H9 (cell line): ENCODE measurements at regions not wholly inside any gene's neighbourhood (a gene's known extent, or its start where the extent isn't known, plus 50 kb on each side); places are given as distances from the start of the nearest gene placed in this dataset.

ENCODE experiments used
- DNase-seq: peaks from one replicate; pipeline ENCODE4 v3.0.0-alpha.2; 2017
- H2AFZ ChIP-seq: one replicate; pipeline ENCODE4 v1.6.1; 2013; ENCODE audit warnings: mild to moderate bottlenecking, low read length, control low read depth, moderate library complexity
- H2AK5ac ChIP-seq: 2 replicates; pipeline ENCODE4 v1.6.1; 2013; ENCODE audit warnings: low read length, control low read depth, mixed read lengths; ENCODE audit not compliant: insufficient read length
- H2BK120ac ChIP-seq: one replicate; pipeline ENCODE4 v1.6.1; 2013; ENCODE audit warnings: low read depth, mild to moderate bottlenecking, low read length, control low read depth, inconsistent platforms; ENCODE audit not compliant: poor library complexity, severe bottlenecking
- H2BK12ac ChIP-seq: 2 replicates; pipeline ENCODE4 v1.6.1; 2013; ENCODE audit warnings: low read length, control low read depth, mixed read lengths, low read depth; ENCODE audit not compliant: insufficient read length
- H2BK15ac ChIP-seq: 2 replicates; pipeline ENCODE4 v1.6.1; 2013; ENCODE audit warnings: low read depth, low read length, control low read depth
- H2BK20ac ChIP-seq: one replicate; pipeline ENCODE4 v1.6.1; 2013; ENCODE audit warnings: low read depth, mild to moderate bottlenecking, low read length, control low read depth, inconsistent platforms; ENCODE audit not compliant: poor library complexity, severe bottlenecking
- H2BK5ac ChIP-seq: 2 replicates; pipeline ENCODE4 v1.6.1; 2013; ENCODE audit warnings: low read length, control low read depth, mixed read lengths; ENCODE audit not compliant: insufficient read length
- H3K14ac ChIP-seq: 2 replicates; pipeline ENCODE4 v1.6.1; 2013; ENCODE audit warnings: low read length, control low read depth; ENCODE audit not compliant: insufficient read depth
- H3K18ac ChIP-seq: 2 replicates; pipeline ENCODE4 v1.6.1; 2013; ENCODE audit warnings: low read depth, mild to moderate bottlenecking, mixed read lengths, low read length, control low read depth; ENCODE audit not compliant: insufficient read length
- H3K23ac ChIP-seq: 2 replicates; pipeline ENCODE4 v1.6.1; 2013; ENCODE audit warnings: low read length, control low read depth, mixed read lengths, low read depth; ENCODE audit not compliant: insufficient read length
- H3K23me2 ChIP-seq: 2 replicates; pipeline ENCODE4 v1.6.1; 2013; ENCODE audit warnings: low read depth, mild to moderate bottlenecking, mixed read lengths, low read length, control low read depth; ENCODE audit not compliant: insufficient read length, poor library complexity, severe bottlenecking
- H3K27ac ChIP-seq: 2 replicates; pipeline ENCODE4 v1.5.1; 2013; ENCODE audit warnings: low read length, control low read depth, mixed read lengths, low read depth; ENCODE audit not compliant: insufficient read length
- H3K27me3 ChIP-seq: 2 replicates; pipeline ENCODE4 v1.6.1; 2013; ENCODE audit warnings: low read length, control low read depth, inconsistent platforms; ENCODE audit not compliant: insufficient read depth
- H3K4ac ChIP-seq: 2 replicates; pipeline ENCODE4 v1.6.1; 2013; ENCODE audit warnings: low read depth, mild to moderate bottlenecking, control low read depth, inconsistent platforms, low read length, moderate library complexity
- H3K4me1 ChIP-seq: 2 replicates; pipeline ENCODE4 v1.6.1; 2013; ENCODE audit warnings: low read length, control low read depth, inconsistent platforms; ENCODE audit not compliant: insufficient read depth
- H3K4me2 ChIP-seq: 2 replicates; pipeline ENCODE4 v1.6.1; 2013; ENCODE audit warnings: low read length, control low read depth, mixed read lengths; ENCODE audit not compliant: insufficient read length, insufficient read depth
- H3K56ac ChIP-seq: 2 replicates; pipeline ENCODE4 v1.6.1; 2013; ENCODE audit warnings: low read depth, mild to moderate bottlenecking, mixed read lengths, low read length, control low read depth; ENCODE audit not compliant: insufficient read length
- H3K79me1 ChIP-seq: 2 replicates; pipeline ENCODE4 v1.6.1; 2013; ENCODE audit warnings: low read depth, mild to moderate bottlenecking, moderate library complexity, low read length, control low read depth, inconsistent platforms; ENCODE audit not compliant: insufficient read depth, poor library complexity, severe bottlenecking
- H3K79me2 ChIP-seq: 2 replicates; pipeline ENCODE4 v1.6.1; 2013; ENCODE audit warnings: low read length, control low read depth, inconsistent platforms; ENCODE audit not compliant: insufficient read depth
- H3K9ac ChIP-seq: 2 replicates; pipeline ENCODE4 v1.6.1; 2013; ENCODE audit warnings: low read length, control low read depth, mixed read lengths; ENCODE audit not compliant: insufficient read length; ENCODE audit errors: extremely low read depth
- H3K9me3 ChIP-seq: one replicate; pipeline ENCODE4 v1.6.1; 2013; ENCODE audit warnings: low read depth, low read length, inconsistent platforms; ENCODE audit not compliant: control insufficient read depth
- H3T11ph ChIP-seq: one replicate; pipeline ENCODE4 v1.6.1; 2013; ENCODE audit warnings: mild to moderate bottlenecking, low read length, control low read depth, inconsistent platforms
- H4K20me1 ChIP-seq: one replicate; pipeline ENCODE4 v1.6.1; 2013; ENCODE audit not compliant: control insufficient read depth, insufficient read length, insufficient read depth
- H4K5ac ChIP-seq: 2 replicates; pipeline ENCODE4 v1.6.1; 2013; ENCODE audit warnings: low read depth, mild to moderate bottlenecking, mixed read lengths, low read length, control low read depth; ENCODE audit not compliant: insufficient read length
- H4K8ac ChIP-seq: replicated peaks from 2 replicates; pipeline ENCODE4 v1.6.1; 2013; ENCODE audit warnings: low read length, control low read depth, mixed read lengths, low read depth; ENCODE audit not compliant: insufficient read length
- H4K91ac ChIP-seq: 2 replicates; pipeline ENCODE4 v1.6.1; 2013; ENCODE audit warnings: low read depth, mild to moderate bottlenecking, moderate library complexity, mixed read lengths, low read length, control low read depth; ENCODE audit not compliant: insufficient read length
- H3K27ac Mint-ChIP-seq, 3 experiments: 2 replicates in 2 of 3; 3 replicates in 1 of 3; pipeline ENCODE4 v1.8.0; 2020 to 2021; ENCODE audit warnings: mixed read lengths in 3 of 3, mild to moderate bottlenecking in 1 of 3, moderate library complexity in 1 of 3
- H3K27me3 Mint-ChIP-seq: 2 replicates; pipeline ENCODE4 v1.8.0; 2021; ENCODE audit warnings: low read depth, mild to moderate bottlenecking, moderate library complexity, mixed read lengths
- H3K36me3 Mint-ChIP-seq, 3 experiments: 2 replicates in 2 of 3; 3 replicates in 1 of 3; pipeline ENCODE4 v1.8.0; 2020 to 2021; ENCODE audit warnings: low read depth in 3 of 3, mixed read lengths in 3 of 3; ENCODE audit not compliant: insufficient read depth in 1 of 3
- H3K4me1 Mint-ChIP-seq, 2 experiments: 2 replicates each; pipeline ENCODE4 v1.8.0; 2020; ENCODE audit warnings: mixed read lengths in 2 of 2
- H3K4me3 Mint-ChIP-seq, 2 experiments: 2 replicates in 1 of 2; 3 replicates in 1 of 2; pipeline ENCODE4 v1.8.0; 2020 to 2021; ENCODE audit warnings: mild to moderate bottlenecking in 2 of 2, mixed read lengths in 2 of 2, moderate library complexity in 1 of 2
- H3K9me3 Mint-ChIP-seq, 2 experiments: 2 replicates in 1 of 2; 3 replicates in 1 of 2; pipeline ENCODE4 v1.8.0; 2020; ENCODE audit warnings: mild to moderate bottlenecking in 2 of 2, mixed read lengths in 2 of 2, moderate library complexity in 1 of 2
- CTCF ChIP-seq: fragments of 200-600 bp; sonication (generic); conservative IDR thresholded peaks from 3 replicates; pipeline ENCODE4 v1.8.0; 2021; ENCODE audit warnings: antibody characterized with exemption, mild to moderate bottlenecking
- WGBS: extraction: QIAGEN DNeasy Blood & Tissue Kit; methylation state at CpG from one replicate; pipeline ENCODE4 v1.1.7; 2013; ENCODE audit warnings: missing lambda C conversion rate, low lambda C conversion rate, mixed read lengths; ENCODE audit not compliant: insufficient read length; ENCODE audit errors: extremely low coverage; 5-methylcytosine and 5-hydroxymethylcytosine counted together

DNA sequence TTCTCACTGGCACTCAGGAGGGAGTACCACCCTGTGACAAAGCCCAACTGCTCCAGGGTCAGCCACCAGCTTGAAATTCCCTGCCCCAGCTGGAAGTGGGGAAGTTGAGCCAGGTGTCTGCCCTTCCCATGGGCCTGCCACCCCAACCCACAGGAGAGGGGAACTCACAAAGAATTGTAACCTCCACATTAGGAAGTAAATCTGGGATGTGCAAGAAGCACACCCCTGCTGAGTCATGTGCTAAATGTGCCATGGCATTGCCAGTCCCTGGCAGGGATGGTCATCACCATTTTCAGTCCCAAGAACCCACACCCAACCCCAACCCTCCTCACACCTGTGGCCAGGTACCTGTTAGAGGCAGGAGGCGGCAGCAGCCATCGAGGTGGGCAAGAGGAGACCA, 165.2 kb upstream of the THBS1 start:
- no peak overlapping the region for H3K56ac ChIP-seq

More for the DNA sequence above, 165.2 kb upstream of the THBS1 start:
- Histone ChIP-seq H3K9ac (no peak overlapping the region), H3K79me1 (no peaks in the 10 kb centered on the region), H3K4me2 (no peak overlapping the region), H2BK12ac (no peak overlapping the region), H3K14ac (no peak overlapping the region), H3K23me2 (no peaks in the 10 kb centered on the region), H2AFZ (no peak overlapping the region), H2BK120ac (no peak overlapping the region), H3T11ph (no peak overlapping the region), H3K79me2 (no peaks in the 10 kb centered on the region; the same call in 1 of the 2 replicates), H3K4ac (no peak overlapping the region), H4K20me1 (no peaks in the 10 kb centered on the region), H3K27me3 (no peaks in the 10 kb centered on the region), H4K5ac (no peak overlapping the region), H2BK5ac (no peak overlapping the region), H3K18ac (no peak overlapping the region), H4K8ac (no peak overlapping the region), H3K4me1 (no peaks in the 10 kb centered on the region), H3K23ac (no peak overlapping the region), H3K27ac (no peak overlapping the region), H2AK5ac (no peak overlapping the region), H2BK15ac (no peak overlapping the region), H2BK20ac (no peak overlapping the region), H4K91ac (no peak overlapping the region), H3K9me3 (peaks cover 16% of the 10 kb centered on the region)
- peaks cover 10 to 13% of the 10 kb centered on the region in 2 experiments for H3K9me3 Mint-ChIP-seq
- TF ChIP-seq CTCF: no peak
- H3K4me1 Mint-ChIP-seq: peaks cover 13 to 16% of the 10 kb centered on the region in 2 experiments
- WGBS: no CpG with 5 or more reads among the region's 2 CpGs
- DNase-seq: no peak
- H3K36me3 Mint-ChIP-seq: peaks cover 7 to 30% (median 16%) of the 10 kb centered on the region in 3 experiments
- no peaks in the 10 kb centered on the region for H3K27me3 Mint-ChIP-seq
- no peak overlapping the region for H3K27ac Mint-ChIP-seq
- no peak overlapping the region for H3K4me3 Mint-ChIP-seq
